GM12878 (cell line): ENCODE measurements at regions not wholly inside any gene's neighbourhood (a gene's known extent, or its start where the extent isn't known, plus 50 kb on each side); places are given as distances from the start of the nearest gene placed in this dataset.

Experiments
- PBX3 ChIP-seq: IDR thresholded peaks from 2 replicates; pipeline ENCODE4 v1.6.1; 2011; ENCODE audit warnings: mild to moderate bottlenecking, low read depth, low read length, moderate library complexity; ENCODE audit not compliant: insufficient replicate concordance
- POLR2A ChIP-seq: IDR thresholded peaks from 2 replicates; pipeline ENCODE4 v1.6.1; 2011; ENCODE audit warnings: low read depth, mild to moderate bottlenecking, low read length
- SP1 ChIP-seq: IDR thresholded peaks from one replicate; pipeline ENCODE4 v1.6.1; 2011; ENCODE audit warnings: low read depth, low read length
- TCF12 ChIP-seq: IDR thresholded peaks from 2 replicates; pipeline ENCODE4 v1.6.1; 2011; ENCODE audit warnings: low read depth, mild to moderate bottlenecking, low read length

- TF ChIP-seq TCF12 = no peak
- TF ChIP-seq SP1 = no peak
- no peak for TF ChIP-seq POLR2A
- TF ChIP-seq PBX3 = no peak
These were observed 623.1 kb downstream of the ACTR3B start for GRCh38 chr7:153382641-153383101.
